ENCODE measurements at regions not wholly inside any gene's neighbourhood (a gene's known extent, or its start where the extent isn't known, plus 50 kb on each side); places are given as distances from the start of the nearest gene placed in this dataset.

- CTCF ChIA-PET: no interaction called here
- TF ChIP-seq GLIS1 (tag by site-specific recombination; IDR thresholded peaks at IDR 0.05): peak; percentile 30
- no peak for TF ChIP-seq REPIN1 (tag by site-specific recombination; IDR thresholded peaks at IDR 0.05; ENCODE audit: low read depth)
- no peak for TF ChIP-seq PRDM1 (tag by site-specific recombination; IDR thresholded peaks at IDR 0.05)
- POLR2A ChIA-PET: no interaction called here
- no peaks in the 10 kb centered on the region for H3K36me3 ChIP-seq (ENCODE audit: control insufficient read depth in 2 of 2, insufficient read depth in 1 of 2, low read length in 2 of 2)
- H3K4me3 ChIP-seq (ENCODE audit: low read depth, low read length): no peak overlapping the region
- no peaks in the 10 kb centered on the region for H3K4me1 ChIP-seq (ENCODE audit: control insufficient read depth, insufficient read depth, low read length)
- no peaks in the 10 kb centered on the region for H3K9me3 ChIP-seq (ENCODE audit: control insufficient read depth, insufficient read depth, low read depth, low read length)
- no peak overlapping the region for H3K27ac ChIP-seq (ENCODE audit: extremely low read depth, low read depth, low read length)
Measured at GRCh38 chr3:66629982-66630368, 129.2 kb upstream of the LRIG1 start.

- ChIA-PET CTCF (no interaction called here), POLR2A (no interaction called here)
- no peaks in the 10 kb centered on the region for H3K36me3 ChIP-seq (ENCODE audit: control insufficient read depth in 2 of 2, insufficient read depth in 1 of 2, low read length in 2 of 2)
- H3K4me1 ChIP-seq (ENCODE audit: control insufficient read depth, insufficient read depth, low read length): no peaks in the 10 kb centered on the region
- H3K9me3 ChIP-seq (ENCODE audit: control insufficient read depth, insufficient read depth, low read depth, low read length): no peaks in the 10 kb centered on the region
- no peak overlapping the region for H3K27ac ChIP-seq (ENCODE audit: extremely low read depth, low read depth, low read length)
- TF ChIP-seq ZNF157 (tag by site-specific recombination; IDR thresholded peaks at IDR 0.05): no peak
- 0 out of 2 replicates have a peak, but pooled peaks have one; percentile 47 for TF ChIP-seq ZNF596 (tag by site-specific recombination; IDR thresholded peaks at IDR 0.05)
- TF ChIP-seq AEBP2 (tag by site-specific recombination; IDR thresholded peaks at IDR 0.05; ENCODE audit: borderline replicate concordance): no peak
- no peak overlapping the region for H3K4me3 ChIP-seq (ENCODE audit: low read depth, low read length)
Measured at GRCh38 chr3:66633402-66634381, 132.9 kb upstream of the LRIG1 start.

- H3K4me1 ChIP-seq (ENCODE audit: control insufficient read depth, insufficient read depth, low read length): peaks cover 3% of the 10 kb centered on the region; the same call in 1 of the 2 replicates
- ChIA-PET CTCF (interaction anchor here (0.6 to 0.7 kb wide), 3 partner anchors 15 to 272 kb away, joined by 3 read pairs; no protein-coding TSS in a partner anchor), POLR2A (no interaction called here)
- H3K36me3 ChIP-seq (ENCODE audit: control insufficient read depth in 2 of 2, insufficient read depth in 1 of 2, low read length in 2 of 2): no peaks in the 10 kb centered on the region
- H3K4me3 ChIP-seq (ENCODE audit: low read depth, low read length): no peak overlapping the region
- no peak overlapping the region for H3K27ac ChIP-seq (ENCODE audit: extremely low read depth, low read depth, low read length)
- no peaks in the 10 kb centered on the region for H3K9me3 ChIP-seq (ENCODE audit: control insufficient read depth, insufficient read depth, low read depth, low read length)
- TF ChIP-seq KLF8 (tag by site-specific recombination; IDR thresholded peaks at IDR 0.05) (no peak), REPIN1 (tag by site-specific recombination; IDR thresholded peaks at IDR 0.05; ENCODE audit: low read depth) (no peak), ZNF24 (tag by site-specific recombination; IDR thresholded peaks at IDR 0.05) (no peak), ZNF274 (IDR thresholded peaks at IDR 0.05; ENCODE audit: low read length) (no peak), ZNF274 (tag by site-specific recombination; IDR thresholded peaks at IDR 0.05; ENCODE audit: borderline replicate concordance) (no peak), ZFHX2 (tag by site-specific recombination; conservative IDR thresholded peaks at IDR 0.05) (no peak), MEIS1 (CRISPR knock-in tag; IDR thresholded peaks at IDR 0.05; ENCODE audit: borderline replicate concordance) (no peak), INSM2 (tag by site-specific recombination; IDR thresholded peaks at IDR 0.05) (no peak), ZNF26 (tag by site-specific recombination; IDR thresholded peaks at IDR 0.05) (no peak), ZNF837 (tag by site-specific recombination; IDR thresholded peaks at IDR 0.05) (no peak), ZNF555 (tag by site-specific recombination; conservative IDR thresholded peaks at IDR 0.05) (no peak), ZNF211 (tag by site-specific recombination; IDR thresholded peaks at IDR 0.05; ENCODE audit: low read depth) (no peak), ZNF830 (tag by site-specific recombination; IDR thresholded peaks at IDR 0.05; ENCODE audit: low read depth) (no peak), ZNF560 (tag by site-specific recombination; IDR thresholded peaks at IDR 0.05; ENCODE audit: borderline replicate concordance) (no peak), ZNF138 (tag by site-specific recombination; IDR thresholded peaks at IDR 0.05; ENCODE audit: borderline replicate concordance) (no peak), TSHZ1 (tag by site-specific recombination; IDR thresholded peaks at IDR 0.05; ENCODE audit: borderline replicate concordance) (no peak), ZNF214 (tag by site-specific recombination; IDR thresholded peaks at IDR 0.05; ENCODE audit: borderline replicate concordance) (no peak)
Measured at GRCh38 chr3:66638717-66639116, 137.9 kb upstream of the LRIG1 start.

Measured in HEK293 (cell line).